NCI-H2171 treated with DMSO at 0.1 percent for 48 hours (cell line): ENCODE measurements at regions not wholly inside any gene's neighbourhood (a gene's known extent, or its start where the extent isn't known, plus 50 kb on each side); places are given as distances from the start of the nearest gene placed in this dataset.

ENCODE experiments used
- DNase-seq: peaks from one replicate; lab custom pipeline; 2025; lab: John Stamatoyannopoulos, UW

DNA sequence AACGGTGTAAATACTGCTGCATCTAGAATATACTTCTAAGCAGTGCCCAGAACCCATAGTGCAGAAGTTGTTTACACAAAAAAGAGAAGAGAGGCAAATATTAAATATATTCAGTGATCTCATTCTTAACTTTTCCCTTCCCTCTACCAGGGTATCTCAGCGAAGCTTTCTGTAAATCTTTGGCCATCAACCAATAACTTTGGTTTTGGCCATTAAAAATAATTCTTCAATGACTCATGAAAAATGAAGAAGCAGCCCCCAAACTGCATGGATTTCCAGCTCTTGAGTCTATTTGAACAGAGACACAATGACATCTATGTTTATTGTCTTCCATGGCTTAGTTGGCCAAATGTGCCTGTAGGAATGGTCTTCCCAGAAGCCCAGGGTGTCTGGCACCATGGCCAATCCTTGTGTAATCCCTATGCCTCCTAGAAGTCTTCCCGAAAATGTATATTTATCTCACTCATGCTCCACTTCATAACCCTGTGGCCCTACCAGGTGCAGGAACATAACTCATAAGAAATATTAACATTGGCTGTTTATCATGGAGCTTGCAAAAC is 646.6 kb downstream of the TOX3 start:
- DNase-seq = no peak

DNA sequence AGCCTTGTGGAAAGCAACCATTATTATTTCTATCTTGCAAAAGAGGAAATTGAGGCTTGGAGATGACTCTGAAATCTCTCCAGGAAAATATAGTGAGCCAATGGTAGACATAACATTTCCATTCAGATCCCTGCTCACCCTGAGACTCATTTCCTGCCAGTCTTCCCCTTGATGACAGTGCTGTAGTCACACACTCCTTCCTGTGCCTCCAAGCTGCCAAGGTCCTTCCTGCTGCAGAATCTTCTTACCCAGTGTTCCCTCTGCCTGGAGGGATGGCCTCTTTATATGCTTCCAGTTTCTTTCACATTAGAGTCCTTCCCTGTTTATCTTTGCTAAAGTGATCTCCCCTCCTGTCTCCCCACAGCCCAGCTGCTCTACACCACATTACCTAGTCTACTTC is 648.1 kb downstream of the TOX3 start:
- DNase-seq = no peak

DNA sequence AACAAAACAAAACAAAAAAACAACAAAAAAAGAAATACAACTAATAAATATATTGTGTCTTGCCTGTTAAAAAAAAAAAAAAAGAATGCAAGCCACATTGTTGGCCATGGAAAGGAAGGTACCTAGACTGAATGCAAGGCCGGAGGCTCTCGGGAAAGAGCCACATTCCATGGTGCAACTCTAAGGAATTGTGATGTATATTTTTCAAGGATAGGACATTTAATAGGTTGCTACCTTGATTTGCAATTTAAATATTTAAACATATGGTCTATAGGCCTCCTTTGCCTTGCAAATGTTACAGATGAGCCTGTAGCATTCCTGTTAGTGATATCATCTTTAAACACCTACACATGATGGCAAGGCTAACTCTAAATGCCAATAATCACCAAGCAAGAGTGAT is 650.9 kb downstream of the TOX3 start:
- no peak for DNase-seq

- no peak for DNase-seq
Observed at GRCh38 chr16:51892293-51893007, 654.5 kb downstream of the TOX3 start.

- DNase-seq = no peak
Observed at GRCh38 chr16:51888534-51888933, 658.4 kb downstream of the TOX3 start.

DNA sequence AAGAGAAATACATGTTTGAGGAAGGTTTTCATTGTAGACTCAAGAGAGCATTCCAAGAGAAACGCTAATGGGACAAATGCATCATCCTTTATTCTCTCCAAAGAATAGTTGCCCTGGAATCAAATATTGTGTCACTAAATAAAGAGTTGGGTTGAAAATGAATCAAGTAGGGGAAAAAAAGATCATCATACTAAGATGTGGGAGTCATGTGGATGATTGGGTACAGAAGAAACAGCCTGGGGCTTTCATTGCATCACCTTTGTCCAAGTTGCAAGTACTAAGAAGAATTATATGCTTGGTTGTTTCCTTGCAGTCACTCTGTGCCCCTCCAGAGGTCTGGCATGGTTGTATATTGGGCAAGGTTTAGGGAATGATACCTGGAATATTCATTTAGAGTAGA is 658.9 kb downstream of the TOX3 start:
- no peak for DNase-seq

DNA sequence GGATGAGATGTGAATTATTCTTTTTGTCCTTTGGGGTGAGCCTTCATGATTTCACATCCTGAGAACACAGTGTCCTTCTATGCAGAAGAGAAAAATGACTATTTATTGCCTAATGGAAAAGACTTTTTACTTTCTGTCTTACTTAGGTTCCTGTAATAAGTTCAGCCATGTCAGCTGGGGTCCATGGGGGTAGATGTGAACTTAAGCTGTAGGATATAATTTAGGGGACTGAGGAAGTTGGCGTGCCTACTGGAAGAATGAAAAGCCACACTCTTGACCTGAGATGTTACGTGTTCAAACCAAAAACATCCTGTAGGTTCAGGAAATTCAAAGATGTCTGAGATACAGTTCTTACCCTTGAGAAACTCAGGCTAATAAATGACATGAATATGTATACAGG is 660.5 kb downstream of the TOX3 start:
- no peak for DNase-seq

- DNase-seq = no peak
Observed at GRCh38 chr16:51884773-51885172, 662.2 kb downstream of the TOX3 start.

DNA sequence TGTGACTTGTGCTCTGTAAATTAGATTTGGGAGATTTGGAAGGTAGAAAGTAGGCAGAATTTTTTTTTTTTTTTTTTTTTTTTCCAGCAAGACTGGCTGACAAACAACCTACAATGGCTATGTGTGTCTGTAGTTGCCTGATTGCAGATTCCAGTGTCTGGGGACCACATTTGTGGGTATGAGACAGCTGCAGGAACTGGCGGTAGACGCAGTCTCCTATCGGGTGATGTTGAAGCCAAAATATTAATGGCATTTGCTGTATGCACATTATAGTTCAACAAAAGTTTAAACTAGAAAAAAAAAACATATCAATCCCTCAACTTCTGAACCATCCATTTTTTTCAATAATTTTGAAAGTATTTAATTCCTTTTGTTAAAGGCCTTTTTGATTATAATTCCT is 665.2 kb downstream of the TOX3 start:
- no peak for DNase-seq

DNA sequence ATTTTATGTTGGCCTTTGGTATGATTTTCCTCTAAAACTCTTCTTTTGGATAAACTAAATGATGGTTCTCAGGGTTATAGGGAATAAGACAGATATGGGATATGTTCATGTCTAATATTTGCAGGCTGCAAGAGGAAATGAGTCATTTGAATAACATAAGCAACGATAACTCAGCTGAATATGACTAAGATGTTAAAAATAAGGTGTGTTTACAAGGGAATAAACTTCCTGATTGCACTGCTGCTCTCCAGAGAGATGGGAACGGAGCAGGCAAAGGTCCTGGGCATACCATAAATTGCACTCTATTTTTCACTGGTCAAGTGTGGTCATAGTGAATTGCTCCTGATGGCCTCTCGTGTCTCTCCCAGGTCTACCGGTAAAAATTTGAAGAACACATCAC is 666.2 kb downstream of the TOX3 start:
- no peak for DNase-seq

- DNase-seq = no peak
Observed at GRCh38 chr16:51877686-51878085, 669.3 kb downstream of the TOX3 start.

DNA sequence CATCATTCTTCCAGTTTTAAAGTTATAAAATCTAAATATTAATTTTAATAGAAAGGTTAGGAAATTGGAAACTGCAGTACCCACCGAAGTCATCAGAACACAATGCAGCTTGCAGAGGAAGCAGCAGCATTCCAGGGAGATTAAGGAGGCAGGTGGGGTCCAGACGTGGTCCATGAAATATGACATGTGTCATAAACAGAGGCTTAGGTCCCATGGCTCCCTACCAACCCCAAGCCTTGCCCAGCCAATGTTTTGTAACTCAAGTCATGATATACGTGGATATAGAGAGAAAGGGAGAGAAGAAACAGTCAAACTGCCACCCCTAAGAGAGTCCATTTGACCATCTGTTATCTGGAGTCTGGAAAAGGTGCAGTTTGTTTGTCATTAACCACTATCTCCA is 670.0 kb downstream of the TOX3 start:
- DNase-seq = no peak

DNA sequence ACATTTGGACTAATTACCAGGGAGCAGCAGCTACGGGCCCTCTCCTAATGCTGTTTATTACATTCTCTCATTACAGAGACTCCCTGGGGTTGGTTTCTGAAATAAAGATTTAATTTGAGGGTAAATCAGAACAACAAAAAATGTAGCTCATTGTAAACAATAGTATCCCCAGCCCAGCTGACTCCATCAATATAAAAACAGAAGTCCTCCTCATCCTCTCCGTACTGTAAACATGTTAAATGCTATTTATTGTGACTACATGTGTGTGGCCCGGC is 670.4 kb downstream of the TOX3 start:
- DNase-seq = no peak

DNA sequence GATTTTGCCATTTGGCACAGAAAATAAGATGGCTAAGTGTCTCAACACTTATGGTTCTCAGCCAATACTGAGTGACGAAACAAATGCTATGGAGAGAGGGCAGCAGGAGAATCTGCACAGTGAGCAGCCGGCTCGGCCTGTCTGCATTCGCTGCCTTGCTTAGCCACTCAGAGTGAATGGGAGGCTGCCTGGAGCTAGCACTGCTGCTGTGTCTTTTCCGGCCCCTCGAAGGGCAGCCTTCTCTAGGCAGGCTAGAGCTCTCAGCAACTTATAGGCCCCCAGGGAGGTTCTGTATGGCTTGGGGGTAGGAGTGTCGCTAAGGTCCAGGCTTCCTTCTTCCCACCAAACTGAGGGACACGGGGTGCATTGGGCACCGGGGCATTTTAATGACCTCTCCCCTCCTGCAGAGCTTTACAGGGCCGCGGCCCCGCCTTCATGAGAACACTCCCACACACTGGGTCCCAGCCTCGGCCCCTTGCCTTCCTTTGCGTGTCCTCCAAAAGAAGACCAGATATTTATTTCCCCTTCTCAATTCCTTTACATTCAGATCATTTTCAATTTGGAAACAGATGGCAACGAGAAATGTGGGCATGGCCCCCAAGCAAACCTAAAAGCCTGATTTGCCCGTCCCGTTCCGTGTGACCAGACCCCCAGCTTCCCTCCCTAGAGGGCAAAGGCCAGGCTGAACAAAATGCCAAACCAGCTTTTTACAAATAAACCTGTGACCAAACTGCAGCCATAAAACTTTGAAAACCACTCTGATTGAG is 670.9 kb downstream of the TOX3 start:
- DNase-seq = no peak

DNA sequence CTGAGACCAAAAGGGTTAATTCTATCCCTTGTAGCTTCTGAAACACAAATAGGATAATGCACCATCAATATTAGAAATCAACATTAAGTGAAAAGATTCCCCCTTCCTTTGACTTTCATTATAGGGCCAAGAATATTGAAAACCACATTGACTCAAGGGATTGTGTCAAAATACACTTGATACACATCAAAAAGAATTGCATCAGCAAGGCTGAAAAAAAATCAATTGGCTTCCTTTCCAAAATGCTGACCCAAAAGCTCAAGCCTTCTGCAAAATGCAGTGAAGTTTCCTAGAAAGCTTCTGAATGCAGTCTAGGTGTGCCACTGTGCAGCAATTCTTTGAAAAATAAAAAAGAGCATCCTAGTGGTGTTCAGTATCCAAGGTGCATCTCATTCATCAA is 674.4 kb downstream of the TOX3 start:
- no peak for DNase-seq

DNA sequence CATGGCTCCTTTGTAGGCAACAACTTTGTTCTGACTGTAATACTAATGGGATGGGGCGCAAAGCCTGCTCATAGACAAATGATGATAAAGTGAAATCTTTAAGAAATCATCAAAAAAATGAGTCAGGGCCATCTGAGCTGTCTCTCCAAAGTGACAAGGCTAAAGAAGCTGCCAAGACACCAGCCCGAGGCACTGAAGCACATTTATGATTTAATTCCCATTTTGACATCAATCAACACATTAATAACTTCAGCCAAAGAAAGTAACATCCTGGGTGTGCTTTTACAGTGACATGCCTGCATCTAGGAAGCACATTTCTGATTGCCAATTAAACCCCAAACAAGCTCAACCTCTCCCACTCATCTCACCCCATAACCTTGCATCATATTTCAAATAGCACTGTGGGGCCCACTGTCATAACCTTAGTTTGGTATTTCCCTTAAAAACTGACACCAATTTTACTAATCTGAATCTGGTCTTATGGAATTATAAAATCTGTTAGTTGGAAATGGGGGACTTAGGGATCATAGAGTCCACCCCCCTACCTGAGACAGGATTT is 676.6 kb downstream of the TOX3 start:
- DNase-seq = no peak

DNA sequence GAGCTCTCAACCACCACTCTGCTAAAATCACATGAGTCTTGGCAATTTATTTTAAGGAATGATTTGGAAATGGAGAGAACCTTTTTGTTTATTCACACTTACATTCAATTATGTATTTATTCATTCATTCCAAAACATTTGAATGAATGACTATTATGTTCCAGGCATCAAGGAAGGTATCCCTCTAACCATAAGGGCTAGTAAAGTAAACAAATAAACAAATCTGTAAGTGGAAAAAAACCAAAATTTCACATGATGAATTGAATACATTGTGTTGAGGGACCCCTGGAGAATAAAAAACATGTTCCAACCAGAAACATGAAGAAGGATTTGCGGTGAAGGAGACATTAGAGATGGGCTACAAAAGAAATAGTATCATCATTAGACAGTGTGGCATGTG is 677.8 kb downstream of the TOX3 start:
- DNase-seq = no peak

DNA sequence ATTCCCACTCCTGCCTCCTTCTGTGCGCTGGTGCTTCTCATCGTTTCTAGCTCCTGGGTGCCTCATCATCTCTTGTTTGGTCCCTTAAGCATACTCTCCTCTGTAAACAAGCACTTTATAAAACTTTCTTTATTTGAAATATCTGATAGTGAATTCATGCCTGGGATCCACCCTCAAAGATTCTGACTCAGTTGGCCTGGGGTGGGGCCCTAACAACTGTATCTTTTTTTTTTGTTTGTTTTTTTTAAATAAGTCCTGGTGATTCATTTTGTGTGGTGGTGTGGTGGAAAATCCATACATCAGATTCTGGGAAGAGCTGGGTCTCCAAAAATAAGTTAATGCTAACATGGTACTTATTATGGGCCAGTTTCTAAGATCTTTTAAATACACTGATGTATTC is 678.3 kb downstream of the TOX3 start:
- DNase-seq = no peak

GRCh38 chr16:51867386-51868065 is 679.4 kb downstream of the TOX3 start:
- DNase-seq = no peak

DNA sequence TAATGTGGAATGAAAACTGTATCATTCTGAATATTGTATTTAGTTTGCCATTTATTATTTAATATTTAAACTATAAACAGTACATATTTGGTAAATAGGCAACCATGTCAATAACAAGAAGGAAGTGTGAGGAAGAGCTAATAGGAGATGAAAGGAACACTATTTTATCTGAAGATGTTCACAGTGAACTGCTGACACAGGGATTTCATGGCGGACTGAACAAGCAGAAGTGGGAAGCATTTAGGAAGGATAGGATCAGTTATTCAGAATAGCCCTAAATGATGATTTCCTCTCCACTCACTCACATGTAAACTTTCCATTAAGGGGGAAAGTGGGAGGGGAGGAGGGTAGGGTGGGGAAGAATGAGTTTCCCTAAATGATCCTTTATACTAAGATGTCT is 682.4 kb downstream of the TOX3 start:
- DNase-seq = no peak

- no peak for DNase-seq
Observed at GRCh38 chr16:51854401-51854951, 692.5 kb downstream of the TOX3 start.

- DNase-seq = no peak
Observed at GRCh38 chr16:51853586-51853985, 693.4 kb downstream of the TOX3 start.

DNA sequence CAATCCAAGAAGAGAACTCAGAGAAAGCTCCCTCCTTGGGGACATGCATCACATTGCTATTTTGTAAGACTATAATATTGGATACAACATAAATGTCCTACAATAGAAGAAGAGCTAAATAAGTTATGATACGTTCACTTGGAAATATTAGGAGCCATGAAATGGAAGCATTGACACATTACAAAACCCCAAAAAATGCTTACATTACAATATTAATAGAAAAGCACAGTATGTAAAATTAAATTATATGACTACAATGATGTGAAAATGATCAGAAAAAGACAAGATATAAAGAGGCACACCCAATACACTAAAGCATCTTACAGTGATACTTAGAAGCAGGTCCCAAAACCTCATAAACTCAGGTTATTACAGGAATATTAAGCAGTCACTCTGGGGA is 694.1 kb downstream of the TOX3 start:
- no peak for DNase-seq
